Activated naive CD8-positive, alpha-beta T cell treated with anti-CD3 and anti-CD28 coated beads for 36 hours (primary cell): ENCODE measurements at regions not wholly inside any gene's neighbourhood (a gene's known extent, or its start where the extent isn't known, plus 50 kb on each side); places are given as distances from the start of the nearest gene placed in this dataset.
"Not testable (repeated sequence)": the region's sequence is repeated elsewhere in the genome, so short reads cannot be mapped to it uniquely, and the experiment has no call there.

Experiments used
- DNase-seq: peaks from one replicate; pipeline ENCODE4 v3.0.0; 2021
- H3K27ac Mint-ChIP-seq: one replicate; pipeline ENCODE4 v1.8.0; 2022; ENCODE audit warnings: mild to moderate bottlenecking, moderate library complexity, mixed read lengths
- H3K27me3 Mint-ChIP-seq: one replicate; pipeline ENCODE4 v1.8.0; 2022; ENCODE audit warnings: mild to moderate bottlenecking, mixed read lengths
- H3K36me3 Mint-ChIP-seq: one replicate; pipeline ENCODE4 v1.8.0; 2021; ENCODE audit warnings: mild to moderate bottlenecking, mixed read lengths
- H3K4me1 Mint-ChIP-seq: one replicate; pipeline ENCODE4 v1.8.0; 2021; ENCODE audit warnings: mixed read lengths
- H3K4me3 Mint-ChIP-seq: one replicate; pipeline ENCODE4 v1.8.0; 2022; ENCODE audit warnings: mild to moderate bottlenecking, moderate library complexity, mixed read lengths
- H3K9me3 Mint-ChIP-seq: one replicate; pipeline ENCODE4 v1.8.0; 2022; ENCODE audit warnings: mixed read lengths

DNA sequence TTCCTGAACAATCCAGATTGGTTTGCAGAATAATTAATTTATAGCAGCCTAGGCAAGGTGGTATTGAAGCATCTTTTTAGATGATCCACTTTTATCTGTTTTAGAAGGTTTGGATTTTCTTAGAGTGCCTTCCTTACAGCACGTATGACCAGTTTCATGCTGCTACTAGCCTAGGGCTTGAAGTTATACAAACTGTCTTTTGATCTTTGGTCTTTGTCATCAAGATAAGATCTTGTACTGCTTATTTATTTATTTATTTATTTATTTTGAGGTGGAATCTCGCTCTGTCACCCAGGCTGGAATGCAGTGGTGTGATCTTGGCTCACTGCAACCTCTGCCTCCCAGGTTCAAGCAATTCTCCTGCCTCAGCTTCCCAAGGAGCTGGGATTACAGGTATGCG, 68.5 kb upstream of the TGM3 start:
- not testable (repeated sequence) for H3K36me3 Mint-ChIP-seq, H3K27ac Mint-ChIP-seq, H3K4me3 Mint-ChIP-seq, H3K9me3 Mint-ChIP-seq, DNase-seq, H3K4me1 Mint-ChIP-seq, H3K27me3 Mint-ChIP-seq

DNA sequence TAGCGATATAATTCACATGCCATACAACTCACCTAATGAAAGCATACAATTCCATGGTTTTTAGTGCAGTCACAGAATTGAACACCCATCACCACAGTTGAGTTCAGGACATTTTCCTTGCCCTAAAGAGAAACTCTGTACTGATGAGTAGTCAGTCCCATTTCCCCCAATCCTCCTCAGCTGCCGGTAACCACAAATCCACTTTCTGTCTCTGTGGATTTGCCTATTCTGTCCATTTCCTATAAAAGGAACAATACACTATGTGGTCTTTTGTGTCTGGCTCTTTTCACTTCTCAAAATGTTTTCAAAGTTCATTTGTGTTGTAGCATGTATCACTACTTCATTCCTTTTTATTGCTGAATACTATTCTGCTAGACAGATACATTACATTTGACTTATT, 67.9 kb upstream of the TGM3 start:
- DNase-seq, result no peak
- Mint-ChIP-seq H3K9me3 (no peaks in the 10 kb centered on the region), H3K27me3 (no peaks in the 10 kb centered on the region), H3K4me3 (no peak overlapping the region), H3K4me1 (no peaks in the 10 kb centered on the region), H3K36me3 (no peaks in the 10 kb centered on the region), H3K27ac (no peak overlapping the region)

DNA sequence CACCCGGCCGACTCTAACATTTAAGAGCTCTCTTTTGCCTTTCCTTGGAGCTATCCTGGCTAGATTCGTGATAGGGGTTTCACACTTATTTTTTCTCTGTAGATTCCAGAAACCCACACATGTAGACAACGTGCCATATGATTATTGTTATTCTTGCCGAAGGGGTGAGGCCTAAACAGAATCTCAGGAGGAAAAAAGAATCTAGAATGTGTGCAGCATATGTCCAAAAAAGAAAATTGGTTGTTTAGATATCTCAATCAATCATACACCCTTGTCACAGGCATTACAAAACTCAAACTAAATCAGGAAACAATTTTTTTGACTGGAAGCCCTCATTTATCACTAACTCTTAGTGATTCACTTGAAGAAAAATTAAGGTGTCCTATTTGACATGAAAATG, 66.9 kb upstream of the TGM3 start:
- no peaks in the 10 kb centered on the region for H3K9me3 Mint-ChIP-seq
- H3K4me1 Mint-ChIP-seq, result no peaks in the 10 kb centered on the region
- no peak overlapping the region for H3K27ac Mint-ChIP-seq
- no peak overlapping the region for H3K4me3 Mint-ChIP-seq
- no peaks in the 10 kb centered on the region for H3K36me3 Mint-ChIP-seq
- H3K27me3 Mint-ChIP-seq, result no peaks in the 10 kb centered on the region
- no peak for DNase-seq

DNA sequence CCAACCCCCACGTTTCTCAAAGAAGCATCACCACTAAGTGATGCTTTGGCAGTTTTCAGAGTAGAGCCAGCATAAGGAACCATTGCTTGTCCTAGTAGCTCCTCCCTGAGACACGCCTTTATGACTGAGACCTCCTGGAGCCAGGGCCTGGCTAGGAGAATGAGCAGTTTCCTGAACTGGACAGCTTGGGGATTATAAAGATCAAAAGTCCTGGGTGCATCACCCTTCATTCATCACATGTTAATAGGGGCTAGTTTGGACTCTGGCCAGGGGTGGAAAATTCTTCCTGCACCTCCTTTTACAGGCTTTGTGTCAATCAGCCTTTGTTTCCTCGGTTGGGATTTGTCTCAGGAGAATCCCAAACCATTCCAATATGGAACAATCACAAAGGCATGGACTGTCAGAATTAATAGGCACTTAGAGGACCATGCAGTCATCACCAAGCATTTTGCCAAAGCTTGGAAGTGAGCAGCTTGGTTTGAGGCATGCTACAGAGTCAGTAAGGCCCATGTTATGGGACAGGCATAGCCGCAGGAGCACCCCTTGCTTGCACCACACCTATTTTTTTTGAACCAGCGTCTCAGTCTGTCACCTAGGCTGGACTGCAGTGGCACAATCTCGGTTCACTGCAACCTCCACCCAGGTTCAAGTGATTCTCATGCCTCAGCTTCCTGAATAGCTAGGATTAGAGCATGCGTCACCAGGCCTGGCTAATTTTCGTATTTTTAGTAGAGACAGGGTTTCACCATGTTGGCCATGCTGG, 64.9 kb upstream of the TGM3 start:
- no peaks in the 10 kb centered on the region for H3K27me3 Mint-ChIP-seq
- DNase-seq, result no peak
- no peaks in the 10 kb centered on the region for H3K4me1 Mint-ChIP-seq
- H3K27ac Mint-ChIP-seq, result no peak overlapping the region
- no peaks in the 10 kb centered on the region for H3K36me3 Mint-ChIP-seq
- H3K9me3 Mint-ChIP-seq, result no peaks in the 10 kb centered on the region
- no peak overlapping the region for H3K4me3 Mint-ChIP-seq

DNA sequence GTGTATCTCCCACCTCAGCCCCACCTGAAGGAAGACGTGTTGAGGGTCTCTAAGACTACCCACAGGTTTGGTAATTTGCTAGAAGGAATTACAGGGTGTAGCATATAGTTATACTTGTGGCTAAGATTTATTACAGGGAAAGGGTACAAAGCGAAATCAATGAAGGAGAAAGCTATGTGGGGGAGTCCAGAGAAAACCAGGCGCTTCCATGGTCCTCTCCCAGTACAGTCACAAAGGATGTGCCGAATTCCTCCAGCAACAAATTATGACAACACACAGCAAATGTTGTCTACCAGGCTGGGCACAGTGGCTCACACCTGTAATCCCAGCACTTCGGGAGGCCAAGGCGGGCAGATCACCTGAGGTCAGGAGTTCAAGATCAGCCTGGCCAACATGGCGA, 64.1 kb upstream of the TGM3 start:
- Mint-ChIP-seq H3K27ac (no peak overlapping the region), H3K4me3 (no peak overlapping the region), H3K36me3 (no peaks in the 10 kb centered on the region), H3K4me1 (no peaks in the 10 kb centered on the region), H3K27me3 (no peaks in the 10 kb centered on the region), H3K9me3 (no peaks in the 10 kb centered on the region)
- DNase-seq, result no peak

DNA sequence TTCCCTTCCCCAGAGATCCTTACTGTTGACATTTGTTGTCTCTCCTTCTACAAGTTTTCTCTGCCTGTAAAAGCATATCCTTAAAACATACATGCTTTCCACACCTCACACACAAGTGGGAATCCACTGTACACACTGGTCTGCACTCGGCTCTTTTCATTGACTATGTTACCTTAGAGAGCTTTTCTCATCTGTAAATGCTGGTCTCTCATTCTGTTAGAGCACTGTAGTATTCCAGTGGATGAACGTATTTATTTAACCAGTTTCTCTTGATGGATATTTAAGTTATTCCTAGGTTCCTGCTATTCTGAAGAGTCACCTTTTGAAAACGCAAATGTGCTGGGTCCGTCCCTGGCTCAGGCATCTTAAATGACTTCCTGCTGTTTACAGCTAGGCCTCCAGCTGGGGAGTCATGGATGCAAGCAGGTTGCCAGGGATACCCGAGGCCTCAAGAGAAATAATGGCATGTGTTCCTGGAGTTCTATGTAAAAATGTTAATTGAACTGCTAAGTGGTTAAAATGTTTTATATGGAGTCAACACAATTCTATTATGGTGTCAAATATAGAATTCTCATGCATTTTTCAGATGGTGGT, 61.1 kb upstream of the TGM3 start:
- Mint-ChIP-seq H3K9me3 (no peaks in the 10 kb centered on the region), H3K27me3 (peaks cover 2% of the 10 kb centered on the region), H3K27ac (no peak overlapping the region), H3K36me3 (no peaks in the 10 kb centered on the region), H3K4me3 (no peak overlapping the region), H3K4me1 (no peaks in the 10 kb centered on the region)
- DNase-seq, result no peak

DNA sequence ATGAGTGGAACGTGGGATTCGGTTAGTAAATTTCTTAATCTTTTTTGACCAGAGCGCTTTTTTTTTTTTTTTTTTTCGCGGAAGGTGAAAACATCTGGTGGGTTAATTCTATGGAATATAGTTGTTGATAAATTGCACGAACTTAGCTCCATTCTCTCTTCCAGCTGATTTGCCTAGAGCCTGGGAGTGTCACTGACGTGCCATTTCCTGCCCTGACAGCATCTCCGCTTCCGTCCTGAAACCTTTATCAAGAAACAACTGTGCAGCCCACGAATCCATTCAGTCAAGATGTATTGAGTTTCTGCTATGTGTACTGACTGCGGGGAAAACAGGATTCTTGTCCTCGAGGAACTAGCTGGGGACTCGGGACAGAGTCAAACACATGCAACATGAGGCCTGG, 59.5 kb upstream of the TGM3 start:
- DNase-seq, result no peak
- Mint-ChIP-seq H3K4me3 (no peak overlapping the region), H3K27ac (no peak overlapping the region), H3K27me3 (peaks cover 4% of the 10 kb centered on the region), H3K36me3 (no peaks in the 10 kb centered on the region), H3K4me1 (no peaks in the 10 kb centered on the region), H3K9me3 (no peaks in the 10 kb centered on the region)

DNA sequence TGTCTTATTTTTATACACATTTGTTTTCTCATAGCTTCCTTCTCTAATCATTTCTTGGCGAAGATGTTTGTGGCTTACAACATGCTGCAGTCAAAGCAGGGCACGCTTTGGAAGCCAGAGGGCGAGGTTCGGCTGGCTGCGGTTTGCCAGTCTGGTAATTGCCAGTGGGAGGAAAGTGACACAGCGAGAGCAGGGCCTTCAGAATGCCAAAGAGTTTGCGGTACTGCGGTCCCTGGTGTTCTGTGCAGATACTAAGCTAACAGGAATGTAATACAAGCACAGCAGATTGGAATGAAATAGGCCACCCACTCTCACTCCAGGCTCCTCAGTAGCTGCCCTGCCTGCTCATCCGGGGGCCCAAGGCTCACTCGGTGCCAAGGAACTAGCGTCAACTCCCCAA, 58.7 kb upstream of the TGM3 start:
- H3K27me3 Mint-ChIP-seq, result peaks cover 4% of the 10 kb centered on the region
- no peak for DNase-seq
- H3K4me1 Mint-ChIP-seq, result no peaks in the 10 kb centered on the region
- H3K9me3 Mint-ChIP-seq, result no peaks in the 10 kb centered on the region
- H3K36me3 Mint-ChIP-seq, result no peaks in the 10 kb centered on the region
- H3K4me3 Mint-ChIP-seq, result no peak overlapping the region
- no peak overlapping the region for H3K27ac Mint-ChIP-seq

DNA sequence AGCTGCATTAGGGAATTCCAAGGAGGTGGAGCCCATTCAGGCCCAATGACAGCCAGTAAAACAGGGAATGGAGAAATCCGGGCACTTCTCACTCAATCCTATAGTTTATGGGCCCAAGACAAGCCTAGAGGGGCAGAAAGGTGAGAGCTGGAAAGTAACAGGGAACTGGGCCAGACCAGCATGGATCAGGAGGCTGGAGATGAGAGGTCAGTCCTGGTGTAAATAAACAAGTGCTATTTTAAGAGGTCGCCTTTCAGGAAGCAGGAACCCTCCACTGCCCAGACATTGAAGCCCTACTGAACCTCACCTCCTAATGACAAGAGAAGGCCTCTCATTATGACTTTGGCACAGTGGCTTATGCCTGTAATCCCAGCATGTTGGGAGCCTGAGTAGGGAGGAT, 57.2 kb upstream of the TGM3 start:
- H3K4me3 Mint-ChIP-seq, result no peak overlapping the region
- H3K27ac Mint-ChIP-seq, result no peak overlapping the region
- peaks cover 4% of the 10 kb centered on the region for H3K27me3 Mint-ChIP-seq
- H3K9me3 Mint-ChIP-seq, result no peaks in the 10 kb centered on the region
- H3K36me3 Mint-ChIP-seq, result no peaks in the 10 kb centered on the region
- H3K4me1 Mint-ChIP-seq, result no peaks in the 10 kb centered on the region
- no peak for DNase-seq

DNA sequence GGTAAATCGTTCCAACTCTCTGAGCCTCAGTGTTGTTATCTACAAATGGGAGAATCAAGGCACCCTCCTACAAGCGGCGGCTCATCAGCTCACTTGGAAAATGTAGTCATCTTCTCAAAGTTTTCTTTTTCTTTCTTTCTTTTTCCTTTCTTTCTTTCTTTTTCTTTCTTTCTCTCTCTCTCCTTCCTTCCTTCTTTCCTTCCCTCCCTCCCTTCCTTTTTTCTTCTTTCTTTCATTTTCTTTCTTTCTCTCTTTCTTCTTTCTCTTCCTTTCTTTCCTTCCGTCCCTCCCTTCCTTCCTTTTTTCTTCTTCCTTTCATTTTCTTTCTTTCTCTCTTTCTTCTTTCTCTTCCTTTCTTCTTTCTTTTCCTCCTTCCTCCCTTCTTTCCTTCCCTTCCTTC, 55.0 kb upstream of the TGM3 start:
- Mint-ChIP-seq H3K4me3 (no peak overlapping the region), H3K4me1 (no peaks in the 10 kb centered on the region), H3K36me3 (no peaks in the 10 kb centered on the region), H3K27me3 (peaks cover 4% of the 10 kb centered on the region), H3K9me3 (no peaks in the 10 kb centered on the region), H3K27ac (no peak overlapping the region)
- DNase-seq, result no peak

DNA sequence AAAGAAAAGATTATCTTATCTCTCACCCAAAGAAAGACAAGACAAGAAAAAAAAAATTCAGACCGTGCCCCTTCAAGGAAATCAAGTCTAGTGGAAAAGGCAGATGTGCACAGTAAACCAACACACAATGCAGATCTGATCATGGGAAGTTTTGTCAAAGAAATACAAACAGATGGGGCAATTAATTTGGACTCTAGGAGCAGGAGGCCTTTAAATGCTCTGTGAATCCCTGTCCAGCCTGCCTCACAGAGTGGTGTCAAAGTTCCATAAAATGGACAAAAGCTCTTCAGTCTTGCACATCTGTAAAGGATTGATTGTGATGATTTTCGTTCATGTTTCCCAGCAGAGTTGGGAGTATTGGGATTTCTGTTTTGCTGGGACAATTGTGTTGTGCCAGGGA, 53.1 kb upstream of the TGM3 start:
- no peaks in the 10 kb centered on the region for H3K36me3 Mint-ChIP-seq
- H3K27me3 Mint-ChIP-seq, result peaks cover 9% of the 10 kb centered on the region
- no peak for DNase-seq
- no peaks in the 10 kb centered on the region for H3K9me3 Mint-ChIP-seq
- H3K4me3 Mint-ChIP-seq, result no peak overlapping the region
- H3K4me1 Mint-ChIP-seq, result no peaks in the 10 kb centered on the region
- no peak overlapping the region for H3K27ac Mint-ChIP-seq

DNA sequence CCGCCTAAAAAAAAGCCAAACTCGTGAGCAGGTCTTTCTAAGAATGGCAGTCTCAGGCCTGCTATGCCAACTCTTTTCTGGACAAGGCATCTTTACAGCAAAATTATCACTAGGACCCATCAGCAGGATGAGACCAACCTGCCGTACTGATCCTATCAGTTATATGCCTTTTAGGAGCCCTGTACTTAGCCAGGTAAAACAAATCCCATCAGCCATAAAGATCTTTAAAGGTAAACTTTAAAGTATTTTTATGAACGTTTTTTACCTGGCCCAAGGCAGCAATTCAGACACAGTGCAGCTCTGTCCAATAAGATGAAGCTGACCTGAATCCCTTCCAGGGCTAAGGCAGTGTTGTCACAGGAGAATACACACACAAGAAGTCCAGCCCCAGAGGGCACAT, 51.3 kb upstream of the TGM3 start:
- H3K4me1 Mint-ChIP-seq, result no peaks in the 10 kb centered on the region
- H3K9me3 Mint-ChIP-seq, result no peaks in the 10 kb centered on the region
- H3K36me3 Mint-ChIP-seq, result no peaks in the 10 kb centered on the region

DNA sequence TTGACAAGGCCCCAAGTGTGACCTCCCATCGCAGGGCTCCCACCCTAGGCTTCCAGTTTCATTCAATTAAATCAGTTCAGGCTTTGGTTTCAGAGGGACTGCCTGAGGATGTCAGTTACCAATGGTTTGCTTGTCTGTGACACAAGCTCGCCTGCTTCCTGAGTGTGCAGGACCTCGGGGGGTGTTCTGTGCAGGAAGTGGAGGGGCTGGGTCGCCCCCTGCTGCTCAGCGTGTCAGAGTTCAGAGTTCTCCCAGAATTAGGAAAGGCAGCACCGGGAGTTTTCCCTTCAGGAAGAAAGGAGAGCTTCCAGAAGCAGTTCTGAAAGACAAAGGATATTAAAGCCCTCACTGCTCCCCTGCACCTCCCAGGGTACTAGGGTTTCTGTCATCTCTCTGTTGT, 50.8 kb upstream of the TGM3 start:
- Mint-ChIP-seq H3K27ac (no peak overlapping the region), H3K4me1 (no peaks in the 10 kb centered on the region), H3K27me3 (peaks cover 15% of the 10 kb centered on the region), H3K9me3 (no peaks in the 10 kb centered on the region), H3K36me3 (no peaks in the 10 kb centered on the region), H3K4me3 (no peak overlapping the region)
- DNase-seq, result no peak

More for the DNA sequence above, 51.3 kb upstream of the TGM3 start:
- no peak for DNase-seq
- Mint-ChIP-seq H3K27ac (no peak overlapping the region), H3K4me3 (no peak overlapping the region), H3K27me3 (peaks cover 16% of the 10 kb centered on the region)

DNA sequence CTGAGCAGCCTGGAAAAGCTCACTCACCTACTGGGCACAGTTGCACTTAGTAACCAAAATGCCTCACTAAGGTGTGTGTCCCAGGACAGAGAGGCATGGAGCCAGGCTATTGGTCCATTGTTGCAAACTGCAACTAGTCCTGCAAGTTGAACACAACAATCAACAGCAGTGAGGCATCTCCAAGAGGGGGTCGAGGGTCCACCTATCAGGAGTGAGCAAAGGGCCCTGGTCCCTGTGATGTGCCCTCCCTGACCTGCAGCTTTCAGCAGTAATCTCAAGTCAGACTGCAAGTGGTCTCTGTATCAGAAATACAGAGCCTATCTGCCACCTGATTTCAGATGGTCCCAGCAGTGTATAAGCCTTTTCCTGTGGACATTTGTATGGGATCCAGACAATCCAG, 50.2 kb upstream of the TGM3 start:
- no peak for DNase-seq
- no peaks in the 10 kb centered on the region for H3K4me1 Mint-ChIP-seq
- peaks cover 16% of the 10 kb centered on the region for H3K27me3 Mint-ChIP-seq
- no peak overlapping the region for H3K4me3 Mint-ChIP-seq
- H3K9me3 Mint-ChIP-seq, result no peaks in the 10 kb centered on the region
- H3K36me3 Mint-ChIP-seq, result no peaks in the 10 kb centered on the region
- no peak overlapping the region for H3K27ac Mint-ChIP-seq
